ENCODE measurements at regions not wholly inside any gene's neighbourhood (a gene's known extent, or its start where the extent isn't known, plus 50 kb on each side); places are given as distances from the start of the nearest gene placed in this dataset.

DNA sequence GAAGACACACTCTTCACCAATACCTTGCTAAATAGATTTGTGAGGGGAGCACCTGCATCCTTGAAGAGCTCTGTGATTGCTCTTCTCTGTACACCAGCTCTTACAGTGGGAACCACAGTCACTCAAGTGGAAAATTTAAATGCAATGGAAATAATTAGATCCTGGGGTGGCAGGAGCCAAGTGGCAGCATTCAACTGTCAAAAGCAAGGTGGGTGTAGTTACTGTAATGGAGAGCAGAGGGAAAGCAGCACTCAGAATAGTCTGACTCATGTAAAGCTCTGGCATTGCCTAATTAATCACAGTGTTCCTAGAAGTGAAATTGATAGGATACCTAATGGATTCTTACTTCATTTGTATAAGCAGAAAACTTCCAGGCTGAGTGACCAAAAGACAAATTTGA is 245.8 kb downstream of the KCNE4 start:
- ChIA-PET POLR2A (ENCODE audit: partially characterized antibody) (no interaction called here), CTCF (ENCODE audit: partially characterized antibody) (interaction anchor here (1.0 to 1.2 kb wide), 3 partner anchors 9 to 99 kb away, joined by 3 to 6 read pairs (median 4); no protein-coding TSS in a partner anchor)
- no peaks in the 10 kb centered on the region for H4K20me1 ChIP-seq (replicated peaks in 1 of 2; ENCODE audit: control insufficient read depth in 1 of 2, insufficient read depth in 2 of 2, low read length in 2 of 2)
- TF ChIP-seq CHD1 (IDR thresholded peaks at IDR 0.05; ENCODE audit: low read depth, low read length) = no peak
- no peak for TF ChIP-seq BCL11A (IDR thresholded peaks at IDR 0.05; ENCODE audit: low read depth in 2 of 2, low read length in 2 of 2)
- TF ChIP-seq SP2 (IDR thresholded peaks at IDR 0.05; ENCODE audit: low read length) = no peak
- no peak for TF ChIP-seq SAP30 (IDR thresholded peaks at IDR 0.05; ENCODE audit: insufficient read depth, insufficient replicate concordance, low read length)
- TF ChIP-seq POLR2A (IDR thresholded peaks at IDR 0.05; ENCODE audit: control extremely low read depth in 1 of 2, low read depth in 2 of 2, low read length in 2 of 2) = no peak
- TF ChIP-seq GTF2F1 (IDR thresholded peaks at IDR 0.05; ENCODE audit: borderline replicate concordance, low read depth, low read length) = no peak
- no peak for TF ChIP-seq GABPA (IDR thresholded peaks at IDR 0.05; ENCODE audit: borderline replicate concordance, insufficient read depth, low read length)
- no peak for TF ChIP-seq KDM4A (IDR thresholded peaks at IDR 0.05; ENCODE audit: low read depth, low read length, severe bottlenecking)
- TF ChIP-seq TCF12 (IDR thresholded peaks at IDR 0.05; ENCODE audit: low read depth, low read length) = no peak
- no peak for TF ChIP-seq CEBPB (IDR thresholded peaks at IDR 0.05; ENCODE audit: low read depth, low read length)
- TF ChIP-seq, protein P1, sequence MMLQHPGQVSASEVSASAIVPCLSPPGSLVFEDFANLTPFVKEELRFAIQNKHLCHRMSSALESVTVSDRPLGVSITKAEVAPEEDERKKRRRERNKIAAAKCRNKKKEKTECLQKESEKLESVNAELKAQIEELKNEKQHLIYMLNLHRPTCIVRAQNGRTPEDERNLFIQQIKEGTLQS (IDR thresholded peaks at IDR 0.05; ENCODE audit: insufficient read depth, low read depth, low read length) = no peak
- TF ChIP-seq HDAC2 (IDR thresholded peaks at IDR 0.05; ENCODE audit: borderline replicate concordance in 1 of 2, low read depth in 2 of 2, low read length in 2 of 2) = no peak
- TF ChIP-seq, protein P2, sequence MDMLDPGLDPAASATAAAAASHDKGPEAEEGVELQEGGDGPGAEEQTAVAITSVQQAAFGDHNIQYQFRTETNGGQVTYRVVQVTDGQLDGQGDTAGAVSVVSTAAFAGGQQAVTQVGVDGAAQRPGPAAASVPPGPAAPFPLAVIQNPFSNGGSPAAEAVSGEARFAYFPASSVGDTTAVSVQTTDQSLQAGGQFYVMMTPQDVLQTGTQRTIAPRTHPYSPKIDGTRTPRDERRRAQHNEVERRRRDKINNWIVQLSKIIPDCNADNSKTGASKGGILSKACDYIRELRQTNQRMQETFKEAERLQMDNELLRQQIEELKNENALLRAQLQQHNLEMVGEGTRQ (IDR thresholded peaks at IDR 0.05; ENCODE audit: low read length) = no peak
- TF ChIP-seq SP4 (IDR thresholded peaks at IDR 0.05; ENCODE audit: low read length) = no peak
- TF ChIP-seq JUND (IDR thresholded peaks at IDR 0.05; ENCODE audit: low read length) = no peak

More for the DNA sequence above, 245.8 kb downstream of the KCNE4 start:
- Histone ChIP-seq H3K36me3 (ENCODE audit: control insufficient read depth in 2 of 4, insufficient read depth in 4 of 4, low read length in 3 of 4) (no peaks in the 10 kb centered on the region), H3K9me3 (ENCODE audit: insufficient read depth in 2 of 2, low read depth in 1 of 2, low read length in 1 of 2) (no peaks in the 10 kb centered on the region), H2AK5ac (ENCODE audit: low read depth, low read length) (no peak overlapping the region), H2AFZ (ENCODE audit: low read length) (no peak overlapping the region), H4K5ac (ENCODE audit: insufficient read length, low read depth, low read length) (no peak overlapping the region), H3K79me1 (ENCODE audit: low read depth, low read length) (no peaks in the 10 kb centered on the region), H3K23ac (ENCODE audit: insufficient read length) (no peak overlapping the region), H3K27me3 (replicated peaks in 1 of 4; ENCODE audit: control insufficient read depth in 3 of 4, extremely low read depth in 1 of 4, insufficient read depth in 3 of 4, low read length in 3 of 4) (no peaks in the 10 kb centered on the region), H2BK12ac (ENCODE audit: low read depth, low read length) (no peak overlapping the region), H3K79me2 (ENCODE audit: control insufficient read depth in 1 of 2, insufficient read depth in 2 of 2, low read length in 2 of 2) (no peaks in the 10 kb centered on the region), H2BK20ac (ENCODE audit: low read length) (no peak overlapping the region), H4K91ac (replicated peaks; ENCODE audit: insufficient read length, low read length) (no peak overlapping the region), H3K4me3 (ENCODE audit: extremely low read depth in 1 of 4, insufficient read depth in 2 of 4, low read depth in 3 of 4, low read length in 4 of 4) (no peak overlapping the region), H3K18ac (ENCODE audit: extremely low read depth, low read length) (no peak overlapping the region), H3K14ac (ENCODE audit: insufficient read length) (no peak overlapping the region), H3K9ac (replicated peaks in 1 of 4; ENCODE audit: extremely low read depth in 1 of 4, low read depth in 3 of 4, low read length in 3 of 4) (no peak overlapping the region), H3K56ac (replicated peaks; ENCODE audit: insufficient read length, low read depth, low read length) (no peak overlapping the region), H3K27ac (ENCODE audit: low read depth, low read length) (no peak overlapping the region), H4K8ac (ENCODE audit: extremely low read depth, insufficient read depth, low read length) (no peak overlapping the region), H3K4me1 (replicated peaks in 1 of 4; ENCODE audit: control insufficient read depth in 3 of 4, insufficient read depth in 4 of 4, low read length in 3 of 4) (no peaks in the 10 kb centered on the region), H3K23me2 (ENCODE audit: low read depth, low read length) (no peaks in the 10 kb centered on the region), H3K4ac (replicated peaks; ENCODE audit: insufficient read length, low read depth, low read length) (no peak overlapping the region), H2BK120ac (replicated peaks; ENCODE audit: low read depth, low read length) (no peak overlapping the region), H3K4me2 (ENCODE audit: insufficient read depth in 1 of 2, low read depth in 2 of 2, low read length in 2 of 2) (no peak overlapping the region), H2BK5ac (ENCODE audit: low read depth, low read length) (no peak overlapping the region), H2BK15ac (ENCODE audit: low read length) (no peak overlapping the region)
- FAIRE-seq (no peak), DNase-seq (ENCODE audit: low read depth in 1 of 2, low spot score in 2 of 2) (no peak)

Data from H1 (cell line).